Renal cortex interstitium (tissue), 11 donors: ENCODE measurements at regions not wholly inside any gene's neighbourhood (a gene's known extent, or its start where the extent isn't known, plus 50 kb on each side); places are given as distances from the start of the nearest gene placed in this dataset.

Experiments used
- DNase-seq, 11 donors: peaks; one replicate each; pipeline ENCODE4 v3.0.0-alpha.2; 2013; ENCODE audit warnings: low read depth in 9 of 11, low spot score in 4 of 11; ENCODE audit errors: extremely low read depth in 1 of 11

GRCh38 chr6:90953405-90954161, 366.7 kb upstream of the MAP3K7 start:
- no peak for DNase-seq

DNA sequence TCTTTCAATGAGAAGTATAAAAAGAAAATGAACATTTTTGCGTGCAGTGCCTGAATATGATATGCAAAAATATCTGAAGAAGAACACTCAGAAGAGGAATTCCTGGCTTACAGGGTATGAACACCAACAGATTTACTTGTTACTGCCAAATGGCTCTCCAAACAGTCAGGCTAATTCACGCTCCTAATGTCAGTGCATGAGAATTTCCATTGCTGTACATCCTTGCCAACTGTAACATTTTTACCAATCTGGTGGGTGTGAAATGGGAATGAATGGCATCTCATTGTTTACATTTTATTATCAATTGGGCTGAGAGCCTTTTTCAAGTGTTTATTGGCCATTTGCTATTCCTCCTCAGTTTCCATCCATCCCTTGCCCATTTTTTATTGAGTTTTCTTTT, 365.3 kb upstream of the MAP3K7 start:
- no peak for DNase-seq

DNA sequence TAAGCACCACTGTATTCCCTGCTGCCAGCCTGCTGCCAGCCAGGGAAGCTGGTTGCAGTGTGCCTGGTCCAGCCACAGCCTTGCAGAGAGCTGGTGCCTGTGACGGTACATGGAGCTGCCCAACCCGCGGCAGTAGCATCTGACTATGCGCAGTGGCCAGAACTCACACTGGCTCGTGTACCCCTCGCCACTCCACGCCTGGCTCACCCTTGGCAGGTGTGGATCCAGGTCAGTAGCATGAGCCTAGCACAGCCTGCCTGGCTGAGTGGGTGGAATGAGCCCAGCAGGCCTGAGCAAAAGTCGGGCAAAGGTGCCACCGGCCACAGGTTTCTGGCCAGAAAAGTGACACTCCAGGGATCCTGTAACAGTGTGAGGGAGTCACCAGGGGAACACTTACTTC, 361.7 kb upstream of the MAP3K7 start:
- no peak for DNase-seq

DNA sequence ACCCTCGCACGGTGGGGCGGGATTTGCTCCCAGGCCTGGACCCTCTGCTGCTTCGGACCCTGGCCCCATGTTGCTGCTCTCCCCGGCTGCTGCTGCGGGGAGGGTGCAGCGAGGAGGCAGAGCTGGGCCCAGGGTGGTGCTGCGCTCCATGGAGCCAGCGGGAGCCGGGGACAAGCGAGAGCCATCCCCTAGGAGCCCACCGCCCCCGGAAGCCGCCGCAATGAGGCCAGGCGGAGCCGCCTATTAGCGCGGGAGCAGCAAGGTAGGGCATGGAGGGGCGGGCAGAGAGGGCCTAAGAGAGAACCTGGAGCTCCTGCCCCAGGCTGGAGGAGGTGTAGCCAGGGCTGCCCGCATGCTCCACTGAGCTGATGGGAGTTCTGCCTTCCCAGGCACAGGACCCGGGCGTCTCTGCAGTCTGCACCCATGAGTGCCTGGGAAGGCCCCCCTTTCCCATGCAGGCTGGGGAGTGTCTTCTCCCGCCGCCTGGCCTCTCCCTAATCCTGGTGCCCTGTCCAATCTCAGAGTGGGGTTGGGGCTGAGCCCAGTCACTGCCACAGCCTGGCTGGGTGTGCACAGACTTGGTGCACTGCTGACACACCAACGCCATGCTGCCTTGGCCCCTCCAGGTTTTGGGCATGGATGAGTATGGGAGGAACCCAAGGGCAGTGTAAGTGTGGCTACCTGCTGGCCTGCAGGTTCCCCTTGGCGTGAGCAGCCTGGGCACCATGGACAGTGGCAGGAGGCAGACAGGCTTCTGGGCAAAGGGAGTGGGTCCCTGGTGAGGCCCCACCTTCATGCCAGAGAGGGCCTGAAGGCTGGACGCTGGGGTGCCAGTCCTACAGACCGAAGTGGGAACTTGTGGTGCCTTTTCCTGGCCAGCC, 360.6 kb upstream of the MAP3K7 start:
- DNase-seq: no peak

GRCh38 chr6:90941885-90942284, 355.0 kb upstream of the MAP3K7 start:
- no peak for DNase-seq

DNA sequence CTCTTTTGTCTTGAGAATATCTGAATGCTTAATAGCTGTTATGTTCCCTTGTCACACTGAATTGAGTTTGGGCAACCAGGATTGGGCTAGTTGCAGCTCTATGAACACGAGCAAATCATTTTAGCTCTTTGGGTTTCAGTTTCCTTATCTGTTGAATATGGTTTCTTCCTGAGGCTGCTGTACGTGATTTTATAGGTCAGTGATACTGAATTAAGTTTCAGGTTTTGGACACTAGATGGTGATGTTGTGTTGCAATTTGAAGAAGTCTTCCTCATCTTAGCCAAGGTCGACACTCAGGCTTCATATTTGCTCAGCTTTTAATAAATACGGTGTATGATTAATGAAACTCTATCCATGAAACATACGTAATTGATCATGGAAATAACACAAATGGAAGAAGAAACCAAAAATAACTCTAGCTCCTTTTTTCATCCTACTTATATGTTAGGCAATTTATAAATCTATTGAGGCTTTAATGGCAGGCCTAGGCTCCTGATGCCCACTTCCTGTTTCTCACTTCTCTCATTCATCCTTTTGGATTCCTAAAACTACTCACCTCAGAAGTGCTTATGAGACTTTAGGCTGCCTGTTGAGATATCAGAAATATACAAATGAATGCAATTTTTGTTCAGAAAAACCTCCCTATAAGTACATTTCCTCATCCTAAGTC, 354.1 kb upstream of the MAP3K7 start:
- DNase-seq: peak in 4 of 11 donors; percentile 16 to 33 (median 27)

GRCh38 chr6:90939906-90940305, 353.0 kb upstream of the MAP3K7 start:
- DNase-seq: no peak

DNA sequence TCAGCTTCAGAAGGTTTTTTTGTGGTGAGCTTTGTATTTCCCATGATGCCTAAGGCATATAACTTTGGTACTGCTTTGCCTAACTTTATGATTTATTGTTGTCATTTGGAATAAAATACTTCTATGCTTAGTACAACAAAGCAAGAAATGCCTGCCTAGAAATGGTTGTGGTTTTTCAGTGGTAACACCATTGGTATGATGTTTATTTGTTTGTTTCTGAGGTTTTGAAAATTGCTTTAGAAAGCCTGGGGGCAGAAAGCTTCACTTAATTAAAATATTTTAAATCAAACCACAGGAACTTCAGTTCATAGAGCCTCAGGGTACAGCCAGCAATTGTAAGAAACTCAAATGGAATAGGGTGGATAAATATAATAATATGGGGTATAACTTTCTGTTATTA, 351.2 kb upstream of the MAP3K7 start:
- no peak for DNase-seq

- no peak for DNase-seq
These were observed 349.4 kb upstream of the MAP3K7 start for GRCh38 chr6:90936286-90936685.

DNA sequence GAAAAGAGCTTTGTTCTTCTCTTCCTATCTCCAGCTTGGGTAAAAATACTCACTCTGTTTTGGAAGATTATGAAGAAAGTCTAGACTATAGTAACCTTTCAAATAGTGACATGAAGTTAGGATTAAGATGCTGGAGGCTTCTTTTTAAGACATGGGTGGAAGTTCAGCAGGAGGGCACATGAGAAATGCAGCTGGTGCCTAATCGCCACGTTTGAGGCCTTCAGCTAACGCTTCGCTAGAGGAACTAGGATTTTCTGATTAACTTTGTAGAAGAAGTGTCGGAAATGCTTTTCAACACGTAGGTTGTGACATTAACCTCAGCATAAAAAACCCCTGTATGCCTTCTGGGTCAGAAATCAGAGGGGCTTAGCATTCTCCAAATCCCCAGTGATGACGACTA, 348.1 kb upstream of the MAP3K7 start:
- DNase-seq: no peak

GRCh38 chr6:90934081-90934480, 347.2 kb upstream of the MAP3K7 start:
- DNase-seq: no peak

- DNase-seq: no peak
These were observed 345.5 kb upstream of the MAP3K7 start for GRCh38 chr6:90932351-90932750.

DNA sequence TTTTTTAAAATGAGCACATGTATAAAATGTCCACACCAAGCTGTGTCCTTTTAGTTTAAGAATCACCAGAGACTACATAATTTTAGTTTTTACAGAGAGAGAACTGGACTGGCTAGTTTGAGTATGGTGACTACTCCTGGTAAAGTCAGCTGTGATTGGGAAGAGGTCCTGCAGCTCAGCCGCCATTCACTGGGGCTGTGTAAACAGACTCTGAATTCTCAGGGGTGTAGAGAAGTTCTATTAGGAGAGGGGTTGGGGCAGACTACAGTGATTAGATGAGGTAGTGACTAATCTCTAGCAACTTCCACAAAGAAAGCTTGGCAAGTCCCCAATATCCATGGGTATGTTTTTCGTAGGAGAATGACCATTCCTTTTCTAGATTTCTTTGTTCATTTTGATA, 341.2 kb upstream of the MAP3K7 start:
- no peak for DNase-seq

GRCh38 chr6:90925726-90926125, 338.9 kb upstream of the MAP3K7 start:
- no peak for DNase-seq

DNA sequence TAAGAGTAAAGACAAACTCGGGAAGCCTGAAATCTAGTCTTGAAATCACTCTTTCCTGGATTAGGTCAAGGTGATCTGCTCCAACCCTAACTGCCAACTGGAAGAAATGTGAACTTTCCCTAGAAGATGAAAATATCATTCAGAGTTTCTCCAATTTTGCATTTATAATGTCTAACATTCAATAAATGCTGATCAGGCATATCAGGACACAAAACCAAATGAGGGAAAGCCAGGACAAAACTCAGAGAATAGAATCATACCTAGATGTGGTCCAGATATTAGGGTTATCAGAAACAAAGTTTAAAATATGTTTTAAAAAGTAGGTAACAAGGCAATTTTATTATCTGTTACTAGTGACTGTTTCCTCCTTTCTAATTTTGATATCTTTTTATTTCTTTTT, 335.5 kb upstream of the MAP3K7 start:
- no peak for DNase-seq

DNA sequence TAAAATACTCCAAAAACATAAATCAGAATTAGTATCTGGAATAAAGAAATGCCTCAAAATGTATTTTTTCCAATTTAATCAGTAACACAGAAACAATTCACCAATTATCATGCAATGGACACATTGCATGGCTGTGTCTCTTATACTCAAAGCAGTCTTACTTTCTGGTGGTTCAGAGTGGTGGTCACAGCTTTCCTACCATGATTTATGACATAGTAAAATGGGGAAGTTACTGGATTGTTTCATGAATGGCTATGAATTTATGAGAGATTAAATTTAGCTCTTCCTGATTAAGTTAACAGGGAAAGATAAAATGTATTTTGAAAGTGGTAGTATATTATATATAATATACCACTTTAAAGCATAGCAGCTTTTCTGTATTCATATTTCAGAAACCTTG, 331.5 kb upstream of the MAP3K7 start:
- no peak for DNase-seq

DNA sequence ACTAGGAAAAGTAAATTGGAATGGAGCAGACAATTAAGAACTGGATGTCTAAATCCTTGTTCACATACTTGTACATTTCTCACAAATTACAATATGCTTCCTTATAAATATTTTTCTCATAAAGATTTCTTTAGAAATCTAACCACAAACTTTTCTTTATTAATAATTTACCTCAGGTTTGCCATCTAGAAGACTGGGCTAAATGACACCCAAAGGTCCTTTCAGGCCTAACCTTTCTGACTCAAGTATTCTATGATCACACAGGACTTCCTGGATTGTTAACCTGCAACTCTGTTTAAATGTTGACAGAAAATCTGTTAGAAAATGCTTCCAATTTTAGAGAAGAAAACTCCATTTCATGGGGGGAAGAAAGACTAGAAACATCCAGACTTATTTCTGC, 330.5 kb upstream of the MAP3K7 start:
- DNase-seq: no peak

- DNase-seq: no peak
These were observed 330.1 kb upstream of the MAP3K7 start for GRCh38 chr6:90916968-90917367.

DNA sequence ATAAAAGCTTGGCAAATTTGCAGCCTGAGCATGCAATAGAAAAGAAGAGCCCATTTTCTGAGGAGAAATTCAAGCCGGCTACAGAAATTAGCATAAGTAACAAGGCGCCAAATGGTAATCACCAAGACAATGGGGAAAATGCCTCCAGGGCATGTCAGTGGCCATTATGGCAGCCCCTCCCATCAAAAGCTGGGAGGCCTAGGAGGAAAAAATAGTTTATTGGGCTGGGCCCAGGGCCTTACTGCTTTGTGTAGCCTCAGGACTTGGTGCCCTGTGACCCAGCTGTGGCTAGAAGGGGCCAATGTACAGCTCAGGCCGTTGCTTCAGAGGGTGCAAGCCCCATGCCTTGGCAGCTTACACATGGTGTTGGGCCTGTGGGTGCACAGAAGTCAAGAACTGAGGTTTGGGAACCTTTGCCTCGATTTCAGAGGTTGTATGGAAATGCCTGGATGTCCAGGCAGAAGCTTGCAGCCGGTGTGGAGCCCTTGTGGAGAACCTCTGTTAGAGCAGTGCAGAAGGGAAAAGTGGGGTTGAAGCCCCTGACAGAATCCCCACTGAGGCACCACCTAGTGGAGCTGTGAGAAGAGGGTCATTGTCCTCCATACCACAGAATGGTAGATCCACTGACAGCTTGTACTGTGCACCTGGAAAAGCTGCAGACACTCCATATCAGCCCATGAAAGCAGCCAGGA, 328.5 kb upstream of the MAP3K7 start:
- DNase-seq: no peak
